ENCODE measurements at regions not wholly inside any gene's neighbourhood (a gene's known extent, or its start where the extent isn't known, plus 50 kb on each side); places are given as distances from the start of the nearest gene placed in this dataset.

- no peak for TF ChIP-seq POLR2AphosphoS5 (IDR thresholded peaks at IDR 0.05; ENCODE audit: low read depth, low read length)
- TF ChIP-seq POLR2A (IDR thresholded peaks at IDR 0.05; ENCODE audit: low read depth, low read length) = no peak
- TF ChIP-seq TAF1 (IDR thresholded peaks at IDR 0.05; ENCODE audit: borderline replicate concordance, low read depth, low read length) = no peak
Observed at GRCh38 chr1:104945406-104945805, 1195.7 kb downstream of the AMY1C start.
